PFSK-1 (cell line): ENCODE measurements at regions not wholly inside any gene's neighbourhood (a gene's known extent, or its start where the extent isn't known, plus 50 kb on each side); places are given as distances from the start of the nearest gene placed in this dataset.

ENCODE experiments used
- POLR2AphosphoS5 ChIP-seq: IDR thresholded peaks from 2 replicates; pipeline ENCODE4 v1.6.1; 2012; ENCODE audit warnings: low read depth, mild to moderate bottlenecking, control low read depth, low read length, moderate library complexity
- TF ChIP-seq, protein P1 (sequence below), 2 experiments: IDR thresholded peaks; 2 replicates each; pipeline versions ENCODE4 v1.6.1 to v1.8.0; 2011 to 2012; ENCODE audit warnings: low read depth in 2 of 2, low read length in 2 of 2, control low read depth in 1 of 2, inconsistent platforms in 1 of 2, mild to moderate bottlenecking in 1 of 2, moderate library complexity in 1 of 2; ENCODE audit not compliant: insufficient read depth in 1 of 2

DNA sequence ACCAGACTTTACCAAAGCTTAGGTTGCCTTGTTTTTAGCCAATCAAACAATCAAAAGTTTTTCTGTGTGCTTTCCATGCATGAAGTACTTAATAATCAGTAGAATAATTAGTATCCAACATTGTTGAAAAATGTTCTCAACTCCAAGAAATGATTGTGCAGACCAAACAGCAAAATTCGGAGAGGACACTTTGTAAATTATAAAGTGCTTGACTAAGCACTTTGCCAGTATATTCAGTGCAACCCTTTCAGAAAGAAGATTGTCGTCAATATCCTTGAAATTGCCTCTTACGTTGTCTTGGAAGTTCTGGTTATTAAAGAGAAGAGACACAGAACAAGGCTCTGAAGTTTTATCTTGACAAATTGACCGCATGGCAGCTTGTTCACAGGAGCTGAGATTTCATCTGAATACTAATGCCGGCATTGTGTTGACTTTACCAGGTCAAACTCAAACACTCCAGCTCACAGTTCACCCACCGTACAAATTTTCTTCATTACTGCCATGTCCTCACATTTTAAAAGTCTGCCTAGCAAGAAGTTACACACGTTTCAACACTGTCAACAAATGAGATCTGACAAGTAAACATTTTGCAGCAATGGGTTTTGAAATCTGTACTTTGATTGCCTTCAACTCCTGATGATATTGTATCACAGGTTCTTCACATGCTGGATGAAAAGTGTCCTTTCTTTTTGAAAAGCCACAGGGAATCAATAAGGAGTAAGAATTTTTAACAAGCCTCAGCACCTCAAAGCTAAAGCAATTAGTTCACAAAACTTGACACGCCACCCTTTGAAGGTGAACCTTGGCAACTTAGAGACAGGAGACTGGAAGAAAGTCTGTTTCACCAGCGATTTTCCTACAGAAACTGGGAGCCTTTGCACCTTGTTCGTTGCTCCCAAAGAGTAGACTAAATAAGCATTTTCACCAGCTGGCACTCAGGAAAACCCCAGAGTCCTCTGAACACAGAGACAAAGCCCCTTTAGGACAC is 150.9 kb downstream of the RFC3 start:
- TF ChIP-seq, protein P1, sequence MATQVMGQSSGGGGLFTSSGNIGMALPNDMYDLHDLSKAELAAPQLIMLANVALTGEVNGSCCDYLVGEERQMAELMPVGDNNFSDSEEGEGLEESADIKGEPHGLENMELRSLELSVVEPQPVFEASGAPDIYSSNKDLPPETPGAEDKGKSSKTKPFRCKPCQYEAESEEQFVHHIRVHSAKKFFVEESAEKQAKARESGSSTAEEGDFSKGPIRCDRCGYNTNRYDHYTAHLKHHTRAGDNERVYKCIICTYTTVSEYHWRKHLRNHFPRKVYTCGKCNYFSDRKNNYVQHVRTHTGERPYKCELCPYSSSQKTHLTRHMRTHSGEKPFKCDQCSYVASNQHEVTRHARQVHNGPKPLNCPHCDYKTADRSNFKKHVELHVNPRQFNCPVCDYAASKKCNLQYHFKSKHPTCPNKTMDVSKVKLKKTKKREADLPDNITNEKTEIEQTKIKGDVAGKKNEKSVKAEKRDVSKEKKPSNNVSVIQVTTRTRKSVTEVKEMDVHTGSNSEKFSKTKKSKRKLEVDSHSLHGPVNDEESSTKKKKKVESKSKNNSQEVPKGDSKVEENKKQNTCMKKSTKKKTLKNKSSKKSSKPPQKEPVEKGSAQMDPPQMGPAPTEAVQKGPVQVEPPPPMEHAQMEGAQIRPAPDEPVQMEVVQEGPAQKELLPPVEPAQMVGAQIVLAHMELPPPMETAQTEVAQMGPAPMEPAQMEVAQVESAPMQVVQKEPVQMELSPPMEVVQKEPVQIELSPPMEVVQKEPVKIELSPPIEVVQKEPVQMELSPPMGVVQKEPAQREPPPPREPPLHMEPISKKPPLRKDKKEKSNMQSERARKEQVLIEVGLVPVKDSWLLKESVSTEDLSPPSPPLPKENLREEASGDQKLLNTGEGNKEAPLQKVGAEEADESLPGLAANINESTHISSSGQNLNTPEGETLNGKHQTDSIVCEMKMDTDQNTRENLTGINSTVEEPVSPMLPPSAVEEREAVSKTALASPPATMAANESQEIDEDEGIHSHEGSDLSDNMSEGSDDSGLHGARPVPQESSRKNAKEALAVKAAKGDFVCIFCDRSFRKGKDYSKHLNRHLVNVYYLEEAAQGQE (IDR thresholded peaks at IDR 0.05; ENCODE audit: insufficient read depth in 1 of 2, low read depth in 2 of 2, low read length in 2 of 2) = no peak
- TF ChIP-seq POLR2AphosphoS5 = no peak
